ENCODE measurements at regions not wholly inside any gene's neighbourhood (a gene's known extent, or its start where the extent isn't known, plus 50 kb on each side); places are given as distances from the start of the nearest gene placed in this dataset.

DNA sequence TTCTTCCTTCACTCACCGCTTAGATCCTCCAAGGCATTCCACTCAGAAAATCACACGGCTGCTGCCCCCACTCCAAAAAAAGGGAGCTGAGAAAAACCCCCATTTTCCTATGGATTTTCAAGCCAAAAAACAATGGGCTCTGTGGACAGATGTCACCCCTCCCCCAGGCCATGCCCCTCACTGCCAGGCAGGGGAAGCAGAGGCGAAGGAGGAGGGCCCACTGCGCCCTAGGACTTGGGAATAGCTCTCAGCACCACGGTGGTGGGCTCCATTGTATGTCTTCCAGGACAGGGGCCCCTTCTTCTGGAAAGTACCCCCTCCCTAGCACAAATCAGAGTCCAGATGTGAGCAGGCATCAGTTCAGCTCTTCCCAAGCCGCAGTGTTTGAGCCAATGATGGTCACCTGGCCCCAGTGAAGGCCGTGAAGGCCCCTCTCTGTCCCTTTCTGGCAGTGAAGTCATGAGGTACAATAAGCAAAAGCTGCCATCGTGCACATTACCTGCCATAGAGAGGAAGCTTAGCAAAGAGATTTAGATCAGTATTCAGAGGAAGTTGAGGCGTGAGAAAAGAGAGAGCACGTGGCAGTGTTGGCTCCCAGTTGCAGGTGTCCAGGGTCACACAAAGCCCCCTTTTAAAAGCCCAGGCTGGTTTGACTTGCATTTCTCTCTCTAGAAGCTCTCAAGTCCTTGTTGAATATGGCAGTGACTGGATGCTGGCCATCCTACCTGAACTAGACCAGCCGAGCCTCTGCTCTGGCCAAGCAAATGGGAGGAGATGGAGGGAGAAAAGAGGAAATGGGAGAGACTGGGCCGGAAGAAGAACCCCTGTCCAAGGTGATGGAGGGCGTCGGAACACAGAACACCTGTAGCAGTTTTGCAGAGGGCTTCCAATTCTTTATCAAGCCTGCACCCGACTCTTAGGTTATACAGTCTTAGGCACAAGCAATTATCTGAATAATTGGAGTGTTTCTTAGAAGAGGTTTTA is 149.0 kb downstream of the TOMM20 start:
- CTCF ChIA-PET = interaction anchor here (1.3 kb wide), 2 partner anchors 17 to 88 kb away, joined by 3 read pairs; no protein-coding TSS in a partner anchor
- POLR2A ChIA-PET = interaction anchor here (1.0 to 2.0 kb wide), 2 partner anchors 95 to 368 kb away, joined by 3 to 7 read pairs; no protein-coding TSS in a partner anchor
- in situ Hi-C loops (cut with HindIII; ENCODE audit: low pct_unique_long_range_greater_than_20kb, low sequenced_read_pairs) = loop anchor here (25.0 kb wide), 1 partner anchor 242 kb away; no protein-coding TSS in a partner anchor
- Histone ChIP-seq H3K27me3 (ENCODE audit: control insufficient read depth, insufficient read depth, low read length) (no peaks in the 10 kb centered on the region), H3K4me3 (ENCODE audit: low read depth in 2 of 2, low read length in 2 of 2) (no peak overlapping the region), H3K9me3 (ENCODE audit: control insufficient read depth, insufficient read depth, low read depth, low read length) (no peaks in the 10 kb centered on the region; the same call in 1 of the 2 replicates), H3K4me1 (ENCODE audit: control insufficient read depth, insufficient read depth, low read length) (peaks cover 89% of the 10 kb centered on the region), H3K36me3 (ENCODE audit: control insufficient read depth, insufficient read depth, low read length) (no peaks in the 10 kb centered on the region), H3K27ac (ENCODE audit: low read length) (peak overlapping the region; percentile 100)
- ATAC-seq (no peak), DNase-seq (ENCODE audit: low read depth, low spot score) (no peak)
- intact Hi-C loops (cut with micrococcal nuclease; ENCODE audit: unreplicated experiment) = loop anchor here (5.0 kb wide), 2 partner anchors 367 to 482 kb away; partner anchors contain the start of gene IRF2BP2
- BruUV-seq (replicated peaks) = no TSS peak
- TF ChIP-seq, protein P1, sequence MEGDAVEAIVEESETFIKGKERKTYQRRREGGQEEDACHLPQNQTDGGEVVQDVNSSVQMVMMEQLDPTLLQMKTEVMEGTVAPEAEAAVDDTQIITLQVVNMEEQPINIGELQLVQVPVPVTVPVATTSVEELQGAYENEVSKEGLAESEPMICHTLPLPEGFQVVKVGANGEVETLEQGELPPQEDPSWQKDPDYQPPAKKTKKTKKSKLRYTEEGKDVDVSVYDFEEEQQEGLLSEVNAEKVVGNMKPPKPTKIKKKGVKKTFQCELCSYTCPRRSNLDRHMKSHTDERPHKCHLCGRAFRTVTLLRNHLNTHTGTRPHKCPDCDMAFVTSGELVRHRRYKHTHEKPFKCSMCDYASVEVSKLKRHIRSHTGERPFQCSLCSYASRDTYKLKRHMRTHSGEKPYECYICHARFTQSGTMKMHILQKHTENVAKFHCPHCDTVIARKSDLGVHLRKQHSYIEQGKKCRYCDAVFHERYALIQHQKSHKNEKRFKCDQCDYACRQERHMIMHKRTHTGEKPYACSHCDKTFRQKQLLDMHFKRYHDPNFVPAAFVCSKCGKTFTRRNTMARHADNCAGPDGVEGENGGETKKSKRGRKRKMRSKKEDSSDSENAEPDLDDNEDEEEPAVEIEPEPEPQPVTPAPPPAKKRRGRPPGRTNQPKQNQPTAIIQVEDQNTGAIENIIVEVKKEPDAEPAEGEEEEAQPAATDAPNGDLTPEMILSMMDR (IDR thresholded peaks at IDR 0.05) = no peak
- TF ChIP-seq, protein P2, sequence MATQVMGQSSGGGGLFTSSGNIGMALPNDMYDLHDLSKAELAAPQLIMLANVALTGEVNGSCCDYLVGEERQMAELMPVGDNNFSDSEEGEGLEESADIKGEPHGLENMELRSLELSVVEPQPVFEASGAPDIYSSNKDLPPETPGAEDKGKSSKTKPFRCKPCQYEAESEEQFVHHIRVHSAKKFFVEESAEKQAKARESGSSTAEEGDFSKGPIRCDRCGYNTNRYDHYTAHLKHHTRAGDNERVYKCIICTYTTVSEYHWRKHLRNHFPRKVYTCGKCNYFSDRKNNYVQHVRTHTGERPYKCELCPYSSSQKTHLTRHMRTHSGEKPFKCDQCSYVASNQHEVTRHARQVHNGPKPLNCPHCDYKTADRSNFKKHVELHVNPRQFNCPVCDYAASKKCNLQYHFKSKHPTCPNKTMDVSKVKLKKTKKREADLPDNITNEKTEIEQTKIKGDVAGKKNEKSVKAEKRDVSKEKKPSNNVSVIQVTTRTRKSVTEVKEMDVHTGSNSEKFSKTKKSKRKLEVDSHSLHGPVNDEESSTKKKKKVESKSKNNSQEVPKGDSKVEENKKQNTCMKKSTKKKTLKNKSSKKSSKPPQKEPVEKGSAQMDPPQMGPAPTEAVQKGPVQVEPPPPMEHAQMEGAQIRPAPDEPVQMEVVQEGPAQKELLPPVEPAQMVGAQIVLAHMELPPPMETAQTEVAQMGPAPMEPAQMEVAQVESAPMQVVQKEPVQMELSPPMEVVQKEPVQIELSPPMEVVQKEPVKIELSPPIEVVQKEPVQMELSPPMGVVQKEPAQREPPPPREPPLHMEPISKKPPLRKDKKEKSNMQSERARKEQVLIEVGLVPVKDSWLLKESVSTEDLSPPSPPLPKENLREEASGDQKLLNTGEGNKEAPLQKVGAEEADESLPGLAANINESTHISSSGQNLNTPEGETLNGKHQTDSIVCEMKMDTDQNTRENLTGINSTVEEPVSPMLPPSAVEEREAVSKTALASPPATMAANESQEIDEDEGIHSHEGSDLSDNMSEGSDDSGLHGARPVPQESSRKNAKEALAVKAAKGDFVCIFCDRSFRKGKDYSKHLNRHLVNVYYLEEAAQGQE (IDR thresholded peaks at IDR 0.05; ENCODE audit: insufficient read depth in 1 of 2, low read depth in 2 of 2, low read length in 1 of 2) = peak in 1 of 2 experiments; percentile 67; a peak in 2 of 4 replicates

DNA sequence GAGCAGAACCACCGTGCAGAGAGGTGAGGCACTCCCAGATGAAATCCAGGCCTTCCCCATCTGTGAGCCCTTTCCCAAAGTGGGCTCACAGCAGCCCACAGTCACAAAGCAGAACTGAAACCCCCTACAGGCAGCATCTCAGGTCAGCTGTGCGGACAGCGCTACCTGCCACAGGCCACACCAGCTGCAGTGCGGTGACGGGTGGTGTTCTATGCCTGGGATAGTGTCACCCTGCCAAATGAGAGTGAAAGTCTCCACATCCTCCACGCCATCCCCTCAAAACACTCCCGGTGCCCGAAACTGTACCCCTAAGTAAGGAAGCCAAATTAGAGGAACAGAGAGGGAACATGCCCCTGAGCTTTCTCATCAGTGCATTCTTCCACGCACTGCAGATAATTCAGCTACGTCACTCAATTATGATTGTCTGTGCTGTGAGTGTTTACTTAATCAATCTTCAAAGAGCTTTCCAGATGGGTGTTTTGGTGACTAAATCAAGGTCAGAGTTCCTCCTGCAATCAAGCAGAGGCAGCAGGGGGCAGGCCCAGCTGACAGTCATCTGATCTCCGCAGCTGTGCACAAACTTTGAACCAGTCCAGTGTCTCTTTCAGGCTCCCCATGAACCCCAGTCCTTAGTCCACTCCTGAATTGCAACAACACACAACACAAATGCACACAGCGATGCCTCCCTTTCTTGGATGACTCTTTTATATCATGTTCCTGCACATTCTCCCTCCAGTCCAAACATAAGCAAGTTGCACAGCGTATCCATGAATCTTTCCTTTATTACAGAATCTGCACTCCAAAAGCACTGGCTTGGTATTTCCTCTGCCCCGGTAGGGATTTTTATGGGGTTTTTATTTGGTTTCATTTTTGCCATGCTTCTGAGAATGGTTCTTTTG is 150.0 kb downstream of the TOMM20 start:
- BruUV-seq (replicated peaks) = no TSS peak
- intact Hi-C loops (cut with micrococcal nuclease; ENCODE audit: unreplicated experiment) = loop anchor here (5.0 kb wide), 2 partner anchors 366 to 481 kb away; partner anchors contain the start of gene IRF2BP2
- DNase-seq (ENCODE audit: low read depth, low spot score) (no peak), ATAC-seq (peak; percentile 66)
- in situ Hi-C loops (cut with HindIII; ENCODE audit: low pct_unique_long_range_greater_than_20kb, low sequenced_read_pairs) = loop anchor here (25.0 kb wide), 1 partner anchor 241 kb away; no protein-coding TSS in a partner anchor
- H3K4me1 ChIP-seq (ENCODE audit: control insufficient read depth, insufficient read depth, low read length) = peaks cover 92% of the 10 kb centered on the region
- ChIA-PET CTCF (interaction anchor here (1.1 to 1.3 kb wide), 2 partner anchors 18 to 20 kb away, joined by 3 to 4 read pairs; no protein-coding TSS in a partner anchor), POLR2A (interaction anchor here (2.0 kb wide), 1 partner anchor 96 kb away, joined by 7 read pairs; no protein-coding TSS in a partner anchor)
- peak overlapping the region in 1 of 2 experiments; percentile 3; a peak in 2 of 4 replicates for H3K4me3 ChIP-seq (ENCODE audit: low read depth in 2 of 2, low read length in 2 of 2)
- peak overlapping the region; percentile 100 for H3K27ac ChIP-seq (ENCODE audit: low read length)
- TF ChIP-seq TCF7L2 (IDR thresholded peaks at IDR 0.05; ENCODE audit: low read depth, low read length) (peak; percentile 99), SIN3A (IDR thresholded peaks at IDR 0.05; ENCODE audit: borderline replicate concordance, insufficient read depth, low read depth, low read length) (no peak), POLR2AphosphoS5 (IDR thresholded peaks at IDR 0.05; ENCODE audit: low read depth, low read length) (peak; percentile 82)
- TF ChIP-seq, protein P1 (IDR thresholded peaks at IDR 0.05) = no peak
- TF ChIP-seq, protein P2 (IDR thresholded peaks at IDR 0.05; ENCODE audit: insufficient read depth in 1 of 2, low read depth in 2 of 2, low read length in 1 of 2) = no peak; a peak in 1 of 4 replicates
- no peaks in the 10 kb centered on the region for H3K36me3 ChIP-seq (ENCODE audit: control insufficient read depth, insufficient read depth, low read length)
- H3K27me3 ChIP-seq (ENCODE audit: control insufficient read depth, insufficient read depth, low read length) = no peaks in the 10 kb centered on the region
- H3K9me3 ChIP-seq (ENCODE audit: control insufficient read depth, insufficient read depth, low read depth, low read length) = no peaks in the 10 kb centered on the region; the same call in 1 of the 2 replicates

Measured in Panc1 (cell line).